ENCODE measurements at regions not wholly inside any gene's neighbourhood (a gene's known extent, or its start where the extent isn't known, plus 50 kb on each side); places are given as distances from the start of the nearest gene placed in this dataset.

DNA sequence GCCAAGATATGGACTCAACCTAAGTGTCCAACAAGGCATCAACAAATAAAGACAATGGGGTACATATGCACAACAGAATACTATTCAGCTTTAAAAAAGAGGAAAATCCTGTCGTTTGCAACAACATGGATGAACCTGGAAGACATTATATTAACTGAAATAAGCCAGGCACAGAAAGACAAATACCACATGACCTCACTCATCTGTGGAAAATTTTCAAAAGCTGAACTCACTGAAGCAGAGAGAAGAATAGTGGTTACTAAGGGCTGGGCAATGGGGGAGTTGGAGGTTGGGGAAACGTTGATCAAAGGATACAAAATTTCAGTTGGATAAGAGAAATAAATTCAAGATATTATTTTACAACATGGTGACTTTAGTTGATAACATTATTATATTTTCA, 221.4 kb upstream of the PITRM1 start:
- TF ChIP-seq CEBPB (IDR thresholded peaks at IDR 0.05; ENCODE audit: low read depth, low read length), result no peak
- TF ChIP-seq, protein P1, sequence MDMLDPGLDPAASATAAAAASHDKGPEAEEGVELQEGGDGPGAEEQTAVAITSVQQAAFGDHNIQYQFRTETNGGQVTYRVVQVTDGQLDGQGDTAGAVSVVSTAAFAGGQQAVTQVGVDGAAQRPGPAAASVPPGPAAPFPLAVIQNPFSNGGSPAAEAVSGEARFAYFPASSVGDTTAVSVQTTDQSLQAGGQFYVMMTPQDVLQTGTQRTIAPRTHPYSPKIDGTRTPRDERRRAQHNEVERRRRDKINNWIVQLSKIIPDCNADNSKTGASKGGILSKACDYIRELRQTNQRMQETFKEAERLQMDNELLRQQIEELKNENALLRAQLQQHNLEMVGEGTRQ (IDR thresholded peaks at IDR 0.05; ENCODE audit: low read depth, low read length), result no peak
